GM19328 (cell line): ENCODE measurements at regions not wholly inside any gene's neighbourhood (a gene's known extent, or its start where the extent isn't known, plus 50 kb on each side); places are given as distances from the start of the nearest gene placed in this dataset.
"Not testable (repeated sequence)": the region's sequence is repeated elsewhere in the genome, so short reads cannot be mapped to it uniquely, and the experiment has no call there.

Source experiments
- ATAC-seq: cut with Tn5 transposase; IDR thresholded peaks from one replicate; pipeline ENCODE4 v1.9.1; 2021; ENCODE audit warnings: mild to moderate bottlenecking, moderate library complexity; ENCODE audit not compliant: unreplicated experiment

- not testable (repeated sequence) for ATAC-seq
Measured at GRCh38 chr9:7626571-7627029, 173.0 kb downstream of the DMAC1 start.

GRCh38 chr9:7622481-7622880, 177.1 kb downstream of the DMAC1 start:
- no peak for ATAC-seq

- ATAC-seq: no peak
Measured at GRCh38 chr9:7615344-7615743, 184.2 kb downstream of the DMAC1 start.

GRCh38 chr9:7613931-7614330, 185.6 kb downstream of the DMAC1 start:
- ATAC-seq: no peak

GRCh38 chr9:7608261-7608660, 191.3 kb downstream of the DMAC1 start:
- no peak for ATAC-seq

GRCh38 chr9:7607421-7607820, 192.2 kb downstream of the DMAC1 start:
- no peak for ATAC-seq

GRCh38 chr9:7606591-7606990, 193.0 kb downstream of the DMAC1 start:
- no peak for ATAC-seq

- no peak for ATAC-seq
Measured at GRCh38 chr9:7601739-7602138, 197.8 kb downstream of the DMAC1 start.

GRCh38 chr9:7597716-7598115, 201.9 kb downstream of the DMAC1 start:
- no peak for ATAC-seq

GRCh38 chr9:7592321-7593316, 207.0 kb downstream of the DMAC1 start:
- no peak for ATAC-seq

GRCh38 chr9:7591501-7591900, 208.1 kb downstream of the DMAC1 start:
- no peak for ATAC-seq

- ATAC-seq: no peak
Measured at GRCh38 chr9:7580568-7580967, 219.0 kb downstream of the DMAC1 start.

- ATAC-seq: no peak
Measured at GRCh38 chr9:7579351-7579750, 220.2 kb downstream of the DMAC1 start.

- ATAC-seq: no peak
Measured at GRCh38 chr9:7578951-7579350, 220.6 kb downstream of the DMAC1 start.

- ATAC-seq: peak; percentile 90
Measured at GRCh38 chr9:7570107-7570720, 229.4 kb downstream of the DMAC1 start.

GRCh38 chr9:7567687-7568086, 231.9 kb downstream of the DMAC1 start:
- no peak for ATAC-seq

- ATAC-seq: no peak
Measured at GRCh38 chr9:7561527-7562080, 238.0 kb downstream of the DMAC1 start.

GRCh38 chr9:7560669-7561305, 238.8 kb downstream of the DMAC1 start:
- no peak for ATAC-seq

- ATAC-seq: no peak
Measured at GRCh38 chr9:7554699-7555098, 244.9 kb downstream of the DMAC1 start.

GRCh38 chr9:7552706-7553105, 246.9 kb downstream of the DMAC1 start:
- ATAC-seq: not testable (repeated sequence)

GRCh38 chr9:7549249-7549648, 250.3 kb downstream of the DMAC1 start:
- no peak for ATAC-seq
